NT2/D1 (cell line): ENCODE measurements at regions not wholly inside any gene's neighbourhood (a gene's known extent, or its start where the extent isn't known, plus 50 kb on each side); places are given as distances from the start of the nearest gene placed in this dataset.
"Not testable (repeated sequence)": the region's sequence is repeated elsewhere in the genome, so short reads cannot be mapped to it uniquely, and the experiment has no call there.

ENCODE experiments used
- DNase-seq: peaks from one replicate; pipeline ENCODE4 v3.0.0-alpha.2; 2011; ENCODE audit warnings: low read depth, low spot score
- H3K27me3 ChIP-seq: 2 replicates; pipeline ENCODE4 v1.6.0; 2011; ENCODE audit warnings: mild to moderate bottlenecking; ENCODE audit not compliant: insufficient read length, insufficient read depth
- H3K36me3 ChIP-seq: 2 replicates; pipeline ENCODE4 v1.6.1; 2011; ENCODE audit warnings: mild to moderate bottlenecking, low read length, mixed read lengths; ENCODE audit not compliant: insufficient read depth, insufficient read length
- H3K4me1 ChIP-seq: 2 replicates; pipeline ENCODE4 v1.5.1; 2011; ENCODE audit not compliant: insufficient read depth, insufficient read length
- H3K4me3 ChIP-seq: 2 replicates; pipeline ENCODE4 v1.5.1; 2011; ENCODE audit warnings: low read depth; ENCODE audit not compliant: insufficient read length
- H3K9ac ChIP-seq: 2 replicates; pipeline ENCODE4 v1.6.0; 2011; ENCODE audit warnings: low read depth; ENCODE audit not compliant: insufficient read length
- H3K9me3 ChIP-seq: 2 replicates; pipeline ENCODE4 v1.5.1; 2011; ENCODE audit warnings: mild to moderate bottlenecking, low read length; ENCODE audit not compliant: insufficient read depth
- SUZ12 ChIP-seq: IDR thresholded peaks from 2 replicates; pipeline ENCODE4 v1.6.1; 2011; ENCODE audit not compliant: insufficient read length, insufficient read depth; ENCODE audit errors: extremely low read depth
- YY1 ChIP-seq: IDR thresholded peaks from 2 replicates; pipeline ENCODE4 v1.6.1; 2011; ENCODE audit not compliant: insufficient read length, insufficient read depth
- ZNF274 ChIP-seq: IDR thresholded peaks from 2 replicates; pipeline ENCODE4 v1.6.1; 2011; ENCODE audit warnings: mild to moderate bottlenecking, low read depth, low read length

DNA sequence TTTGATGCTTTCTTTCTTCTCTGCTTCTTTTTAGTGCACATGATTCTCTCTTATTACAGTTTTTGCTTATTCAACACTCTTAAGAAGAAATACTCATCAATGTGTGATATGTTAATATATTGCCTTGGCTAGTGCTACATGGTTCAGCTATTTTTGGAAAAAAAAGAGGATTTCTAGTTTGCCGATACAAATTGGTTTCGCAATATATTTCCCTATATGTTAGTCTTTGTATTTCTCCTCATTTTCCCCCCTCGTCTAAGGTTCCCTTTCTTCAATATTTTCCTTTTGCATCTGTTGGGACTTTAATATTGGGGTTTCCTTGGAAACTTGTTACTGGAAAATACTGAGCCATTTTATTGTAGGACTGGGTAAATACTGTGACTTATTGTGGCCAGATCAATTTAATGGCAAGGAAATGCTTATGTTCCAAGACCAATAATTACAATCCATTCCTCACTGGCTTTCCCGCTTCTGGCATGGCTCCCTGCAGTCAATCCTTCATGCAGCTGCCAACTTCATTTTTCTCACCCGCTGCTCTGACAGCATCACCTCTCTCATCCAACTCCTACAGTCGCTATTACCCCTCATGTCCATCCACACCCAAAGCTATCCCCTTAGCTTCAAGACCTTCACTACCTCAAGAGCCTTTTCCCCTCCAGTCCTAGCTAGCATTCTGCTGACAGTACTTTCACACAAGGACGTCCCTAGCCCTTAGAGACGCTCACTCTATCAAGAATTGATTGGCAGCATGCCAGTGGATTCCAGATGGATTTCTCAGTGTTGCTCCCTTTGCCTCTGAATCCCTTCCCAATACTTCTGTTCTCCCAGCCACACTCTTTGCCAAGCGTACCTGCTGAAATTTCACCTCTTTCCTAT is 280.1 kb upstream of the TMTC4 start:
- no peak for DNase-seq
- Histone ChIP-seq H3K27me3 (no peaks in the 10 kb centered on the region), H3K4me3 (no peak overlapping the region), H3K36me3 (no peaks in the 10 kb centered on the region), H3K4me1 (no peaks in the 10 kb centered on the region), H3K9me3 (no peaks in the 10 kb centered on the region), H3K9ac (no peak overlapping the region)
- TF ChIP-seq SUZ12 (no peak), YY1 (no peak), ZNF274 (no peak)

- no peak overlapping the region for H3K9ac ChIP-seq
- no peaks in the 10 kb centered on the region for H3K4me1 ChIP-seq
- no peak for DNase-seq
- no peak overlapping the region for H3K4me3 ChIP-seq
- no peaks in the 10 kb centered on the region for H3K36me3 ChIP-seq
- no peaks in the 10 kb centered on the region for H3K9me3 ChIP-seq
- H3K27me3 ChIP-seq: no peaks in the 10 kb centered on the region
- no peak for TF ChIP-seq ZNF274
- TF ChIP-seq YY1: no peak
- no peak for TF ChIP-seq SUZ12
Measured at GRCh38 chr13:100951016-100951415, 276.4 kb upstream of the TMTC4 start.

GRCh38 chr13:100948937-100949336 is 274.3 kb upstream of the TMTC4 start:
- not testable (repeated sequence) for H3K4me1 ChIP-seq, H3K9me3 ChIP-seq, H3K36me3 ChIP-seq, H3K9ac ChIP-seq, H3K4me3 ChIP-seq, DNase-seq, H3K27me3 ChIP-seq

- no peaks in the 10 kb centered on the region for H3K27me3 ChIP-seq
- no peaks in the 10 kb centered on the region for H3K36me3 ChIP-seq
- no peaks in the 10 kb centered on the region for H3K4me1 ChIP-seq
- no peak overlapping the region for H3K4me3 ChIP-seq
- TF ChIP-seq SUZ12 (no peak), YY1 (no peak), ZNF274 (no peak)
- no peak for DNase-seq
- no peak overlapping the region for H3K9ac ChIP-seq
- H3K9me3 ChIP-seq: no peaks in the 10 kb centered on the region
Measured at GRCh38 chr13:100946588-100946987, 272.0 kb upstream of the TMTC4 start.

- H3K4me1 ChIP-seq: no peaks in the 10 kb centered on the region
- no peak overlapping the region for H3K9ac ChIP-seq
- H3K4me3 ChIP-seq: no peak overlapping the region
- no peaks in the 10 kb centered on the region for H3K9me3 ChIP-seq
- no peaks in the 10 kb centered on the region for H3K36me3 ChIP-seq
- no peak for DNase-seq
- H3K27me3 ChIP-seq: no peaks in the 10 kb centered on the region
- no peak for TF ChIP-seq SUZ12
- TF ChIP-seq YY1: no peak
- TF ChIP-seq ZNF274: no peak
Measured at GRCh38 chr13:100944791-100945345, 270.3 kb upstream of the TMTC4 start.

GRCh38 chr13:100942742-100943141 is 268.1 kb upstream of the TMTC4 start:
- no peaks in the 10 kb centered on the region for H3K27me3 ChIP-seq
- no peaks in the 10 kb centered on the region for H3K36me3 ChIP-seq
- DNase-seq: no peak
- H3K9ac ChIP-seq: no peak overlapping the region
- H3K4me1 ChIP-seq: no peaks in the 10 kb centered on the region
- H3K4me3 ChIP-seq: no peak overlapping the region
- no peak for TF ChIP-seq SUZ12
- no peaks in the 10 kb centered on the region for H3K9me3 ChIP-seq

DNA sequence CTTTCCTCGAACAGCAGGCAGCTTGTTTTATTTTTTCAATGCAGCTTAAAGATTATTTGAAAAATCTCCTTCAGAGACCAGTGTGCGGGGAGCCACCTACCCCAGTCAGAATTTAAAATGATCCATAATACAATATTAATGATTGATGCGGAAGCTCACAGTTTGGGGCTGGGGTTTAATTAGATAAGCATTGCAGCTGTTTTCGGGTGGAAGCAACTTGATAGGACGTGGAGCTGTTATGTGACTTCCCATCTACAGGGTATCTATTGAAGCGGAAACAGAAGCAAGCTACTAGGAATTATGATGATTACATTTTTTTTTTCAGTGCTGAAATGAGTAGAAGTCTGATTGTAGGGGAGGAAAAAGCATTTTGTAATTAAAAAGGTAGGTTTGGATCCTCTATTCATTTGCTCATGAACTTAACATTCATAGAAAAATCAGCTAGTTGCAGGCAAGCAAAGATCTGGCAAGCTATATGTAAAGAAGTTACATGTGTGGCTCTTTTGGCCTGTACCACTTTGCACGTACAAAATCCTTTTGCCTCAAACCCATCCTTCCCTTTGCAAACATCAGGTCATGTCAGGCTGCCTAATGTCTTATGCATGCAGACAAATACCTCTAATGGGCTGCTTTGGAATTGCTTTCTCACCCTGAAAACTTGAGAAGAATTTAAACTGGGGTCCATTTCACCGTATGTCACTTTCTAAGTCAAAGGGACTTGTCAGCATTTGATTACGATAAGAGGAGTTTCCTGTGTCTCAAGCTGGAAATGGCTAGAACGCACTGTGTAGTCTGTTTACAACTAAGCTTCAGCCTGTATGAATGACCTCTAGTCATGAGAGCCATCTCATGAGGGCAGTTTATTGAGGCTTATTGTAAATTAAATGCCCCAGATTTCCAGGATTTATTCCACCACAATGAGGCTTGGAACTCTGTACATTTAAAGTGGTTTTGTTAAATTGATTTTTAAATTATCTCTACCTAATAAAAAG is 267.1 kb upstream of the TMTC4 start:
- H3K4me3 ChIP-seq: no peak overlapping the region
- no peak overlapping the region for H3K9ac ChIP-seq
- H3K36me3 ChIP-seq: no peaks in the 10 kb centered on the region
- H3K9me3 ChIP-seq: no peaks in the 10 kb centered on the region
- H3K27me3 ChIP-seq: no peaks in the 10 kb centered on the region
- TF ChIP-seq YY1: no peak
- no peak for TF ChIP-seq ZNF274
- no peak for TF ChIP-seq SUZ12
- DNase-seq: no peak
- H3K4me1 ChIP-seq: no peaks in the 10 kb centered on the region
